Transverse colon (tissue), 3 donors: ENCODE measurements at regions not wholly inside any gene's neighbourhood (a gene's known extent, or its start where the extent isn't known, plus 50 kb on each side); places are given as distances from the start of the nearest gene placed in this dataset.

Experiments used
- POLR2A ChIP-seq: fragments of 450-650 bp; IDR thresholded peaks from one replicate; pipeline ENCODE4 v1.6.1; 2016; ENCODE audit warnings: antibody characterized with exemption, mild to moderate bottlenecking, moderate library complexity
- TF ChIP-seq, protein P1 (sequence below), 5 experiments: fragments of 200-600 bp in 3 of 5; fragments of 450-650 bp in 2 of 5; sonication (generic) in 3 of 5; IDR thresholded peaks; 1 replicate in 2 of 5; 2 replicates in 3 of 5; pipeline ENCODE4 v1.5.1; 2016 to 2017; ENCODE audit warnings: antibody characterized with exemption in 5 of 5, inconsistent platforms in 3 of 5, mild to moderate bottlenecking in 2 of 5, moderate library complexity in 1 of 5

DNA sequence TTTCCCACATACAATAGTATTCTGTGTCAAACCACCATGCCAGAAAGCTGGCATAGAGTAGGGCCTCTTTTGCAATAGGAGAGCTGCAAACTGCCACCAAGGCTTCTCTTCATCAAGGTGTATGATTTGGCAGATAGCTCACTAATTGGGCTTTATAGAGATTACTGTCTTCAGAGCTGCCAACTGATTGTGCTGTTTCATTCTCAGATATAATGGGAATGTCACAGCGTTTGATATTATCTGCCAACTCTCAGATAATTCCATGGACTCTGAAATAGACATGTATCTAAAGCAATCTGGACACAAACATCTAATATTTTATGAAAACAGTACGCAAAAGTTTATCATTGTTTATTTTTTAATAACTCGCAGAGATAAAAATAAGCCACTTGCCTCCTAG, 1289.1 kb downstream of the STIM2 start:
- TF ChIP-seq, protein P1, sequence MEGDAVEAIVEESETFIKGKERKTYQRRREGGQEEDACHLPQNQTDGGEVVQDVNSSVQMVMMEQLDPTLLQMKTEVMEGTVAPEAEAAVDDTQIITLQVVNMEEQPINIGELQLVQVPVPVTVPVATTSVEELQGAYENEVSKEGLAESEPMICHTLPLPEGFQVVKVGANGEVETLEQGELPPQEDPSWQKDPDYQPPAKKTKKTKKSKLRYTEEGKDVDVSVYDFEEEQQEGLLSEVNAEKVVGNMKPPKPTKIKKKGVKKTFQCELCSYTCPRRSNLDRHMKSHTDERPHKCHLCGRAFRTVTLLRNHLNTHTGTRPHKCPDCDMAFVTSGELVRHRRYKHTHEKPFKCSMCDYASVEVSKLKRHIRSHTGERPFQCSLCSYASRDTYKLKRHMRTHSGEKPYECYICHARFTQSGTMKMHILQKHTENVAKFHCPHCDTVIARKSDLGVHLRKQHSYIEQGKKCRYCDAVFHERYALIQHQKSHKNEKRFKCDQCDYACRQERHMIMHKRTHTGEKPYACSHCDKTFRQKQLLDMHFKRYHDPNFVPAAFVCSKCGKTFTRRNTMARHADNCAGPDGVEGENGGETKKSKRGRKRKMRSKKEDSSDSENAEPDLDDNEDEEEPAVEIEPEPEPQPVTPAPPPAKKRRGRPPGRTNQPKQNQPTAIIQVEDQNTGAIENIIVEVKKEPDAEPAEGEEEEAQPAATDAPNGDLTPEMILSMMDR (IDR thresholded peaks at IDR 0.05): no peak
- no peak for TF ChIP-seq POLR2A
